ENCODE measurements at regions not wholly inside any gene's neighbourhood (a gene's known extent, or its start where the extent isn't known, plus 50 kb on each side); places are given as distances from the start of the nearest gene placed in this dataset.

DNA sequence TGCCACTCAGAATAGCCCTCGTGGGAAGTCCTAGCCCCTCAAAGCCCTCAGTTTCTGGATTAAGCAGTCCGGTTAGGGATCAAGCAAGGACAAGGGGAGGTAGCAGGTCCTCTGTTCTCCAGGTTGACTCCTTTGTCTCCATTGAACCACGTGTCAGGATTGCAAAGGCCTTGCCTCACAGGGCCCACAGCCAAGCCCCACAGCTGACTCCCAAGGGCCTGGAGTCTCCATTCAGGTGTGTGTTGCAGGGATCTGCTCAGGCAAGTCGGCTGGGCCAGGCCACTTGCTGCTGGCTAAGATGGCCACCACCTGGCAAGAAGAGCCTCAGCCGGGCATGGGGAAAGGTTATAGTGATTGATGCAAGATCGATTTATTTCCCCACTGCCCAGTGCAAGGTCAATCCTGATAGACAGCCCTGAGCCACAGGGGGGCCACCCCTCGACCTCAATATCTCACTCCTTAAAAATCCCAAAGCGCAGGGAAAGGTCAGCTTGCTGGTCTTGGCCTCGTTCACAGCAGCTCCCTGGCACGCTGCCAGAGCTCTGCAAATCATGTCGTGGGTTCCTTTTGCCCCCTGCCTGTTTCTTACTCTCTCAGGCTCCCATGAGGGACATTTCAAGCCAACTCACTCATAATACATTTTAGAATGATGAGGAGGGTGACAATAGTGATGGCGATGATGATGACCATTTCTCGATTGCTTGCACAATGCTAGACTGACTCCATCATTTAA is 75.9 kb downstream of the EDN3 start:
- DNase-seq: no peak

DNA sequence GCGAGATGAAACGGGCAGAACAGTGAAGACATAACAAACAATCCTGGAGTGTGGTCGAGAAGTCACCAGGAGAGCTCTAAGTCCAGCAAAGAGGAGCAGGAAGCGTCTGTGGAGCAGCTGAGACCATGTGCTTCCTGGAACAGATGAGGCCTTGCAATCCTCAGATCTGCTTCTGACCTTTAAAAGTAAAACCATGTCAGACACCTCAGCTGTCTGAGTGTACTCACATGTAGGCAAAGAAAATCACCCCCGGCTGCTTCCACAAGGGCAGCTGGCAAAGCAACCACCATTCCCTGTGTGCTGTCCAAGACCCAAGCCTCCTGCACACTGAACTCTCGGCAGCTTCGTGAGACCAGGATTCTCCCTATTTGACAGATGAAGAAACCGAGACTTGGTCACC is 76.6 kb downstream of the EDN3 start:
- no peak for DNase-seq

DNA sequence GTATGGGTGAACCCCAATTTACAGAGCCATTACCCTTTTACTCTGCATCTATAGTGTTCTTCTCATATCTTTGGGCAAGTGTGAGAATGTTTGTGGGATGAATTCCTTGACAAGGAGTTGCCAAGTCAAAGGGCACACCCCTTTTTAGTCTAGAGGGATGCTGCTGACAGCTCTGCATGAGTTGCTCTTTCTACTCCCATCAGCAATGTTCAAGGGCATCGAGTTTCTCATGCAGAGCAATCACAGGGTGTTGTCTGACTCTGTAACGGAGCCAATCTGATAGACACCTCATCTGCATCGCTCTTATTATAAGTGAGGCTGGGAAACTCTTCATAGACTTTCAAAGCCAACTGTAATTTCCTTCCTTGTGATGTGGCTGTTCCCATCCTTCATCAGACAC is 77.4 kb downstream of the EDN3 start:
- no peak for DNase-seq

DNA sequence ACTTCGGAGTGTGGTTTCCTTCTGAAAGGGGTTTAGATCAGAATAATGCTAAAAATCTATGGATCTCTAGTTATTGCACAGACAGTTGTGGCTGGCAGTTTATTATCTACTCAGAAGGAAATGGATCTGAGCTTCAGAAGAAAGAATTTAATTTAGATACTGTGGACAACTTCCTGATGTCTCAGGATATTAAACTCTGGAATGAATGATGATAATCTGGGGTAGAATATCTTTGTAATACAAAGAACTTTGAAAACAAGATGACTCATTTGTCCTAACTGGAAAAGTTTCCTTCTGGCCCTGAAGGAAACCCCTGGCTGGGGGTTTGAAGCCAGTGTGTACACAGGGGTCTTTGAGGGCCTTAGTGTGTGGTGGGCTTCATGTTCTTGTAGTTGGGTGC is 78.0 kb downstream of the EDN3 start:
- DNase-seq: no peak

DNA sequence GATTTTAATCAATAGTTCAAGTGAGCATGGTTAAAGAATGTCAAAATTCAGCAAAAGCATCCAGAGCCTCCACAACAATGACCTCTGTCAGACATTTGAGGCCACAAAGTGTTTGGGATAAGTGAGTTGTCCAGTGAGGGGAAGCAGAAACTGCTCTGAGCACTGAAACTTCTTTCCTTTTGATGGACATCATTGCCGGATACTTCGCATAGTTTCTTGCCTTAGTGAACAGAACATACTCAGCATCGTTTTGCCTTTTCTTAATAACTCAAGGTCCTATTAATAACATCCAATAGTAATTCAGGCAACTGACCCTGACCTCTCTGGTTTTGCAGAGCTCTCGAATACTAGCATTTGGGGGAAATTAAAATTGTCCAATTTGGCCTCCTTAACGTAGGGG is 78.6 kb downstream of the EDN3 start:
- DNase-seq: no peak

DNA sequence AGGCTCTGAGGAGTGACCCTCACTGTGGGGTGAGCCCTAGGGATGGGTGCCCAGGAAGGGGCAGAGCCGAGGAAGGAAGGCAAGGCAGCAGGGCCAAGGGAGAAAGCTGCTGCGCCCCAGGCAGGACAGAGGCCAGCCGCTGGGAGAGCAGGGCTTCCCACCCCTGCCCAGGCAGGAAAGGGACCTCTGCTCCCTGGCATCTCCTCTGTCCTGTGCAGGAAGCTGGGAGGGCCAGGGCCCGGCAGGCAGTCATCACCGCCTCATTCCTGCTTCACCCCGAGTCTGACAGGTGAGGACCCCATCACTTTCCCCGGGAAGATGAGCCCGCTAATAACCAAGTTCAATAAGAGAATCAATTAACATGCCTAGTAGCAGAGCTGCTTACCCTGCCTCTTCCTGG is 81.3 kb downstream of the EDN3 start:
- no peak for DNase-seq

DNA sequence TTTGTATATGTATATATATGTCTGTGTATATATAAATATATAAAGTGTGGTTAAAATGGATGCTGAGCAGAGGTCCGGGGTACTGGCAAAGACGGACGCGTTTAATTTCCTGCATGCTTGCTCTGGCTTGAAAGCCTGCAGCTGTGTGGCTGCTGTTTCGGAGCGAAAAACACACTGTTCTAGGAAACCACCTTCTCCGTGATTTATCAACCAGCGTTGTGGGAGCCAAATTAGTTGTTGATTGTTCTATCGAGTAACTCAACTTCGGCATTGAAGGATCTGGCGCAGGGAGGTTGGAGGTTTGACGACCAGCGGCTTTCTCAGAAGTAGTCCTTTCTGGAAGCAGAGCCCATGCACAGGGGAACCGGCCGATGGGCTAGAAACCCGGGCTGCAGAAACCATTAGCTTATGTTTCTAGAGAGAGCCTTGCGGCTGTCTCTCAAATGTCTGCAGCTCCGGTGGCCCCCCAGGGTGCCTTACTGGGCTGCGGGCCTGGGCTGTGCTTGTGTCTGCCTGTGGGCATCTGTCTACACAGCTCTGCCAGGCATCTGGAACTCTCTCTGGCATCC is 81.8 kb downstream of the EDN3 start:
- no peak for DNase-seq

DNA sequence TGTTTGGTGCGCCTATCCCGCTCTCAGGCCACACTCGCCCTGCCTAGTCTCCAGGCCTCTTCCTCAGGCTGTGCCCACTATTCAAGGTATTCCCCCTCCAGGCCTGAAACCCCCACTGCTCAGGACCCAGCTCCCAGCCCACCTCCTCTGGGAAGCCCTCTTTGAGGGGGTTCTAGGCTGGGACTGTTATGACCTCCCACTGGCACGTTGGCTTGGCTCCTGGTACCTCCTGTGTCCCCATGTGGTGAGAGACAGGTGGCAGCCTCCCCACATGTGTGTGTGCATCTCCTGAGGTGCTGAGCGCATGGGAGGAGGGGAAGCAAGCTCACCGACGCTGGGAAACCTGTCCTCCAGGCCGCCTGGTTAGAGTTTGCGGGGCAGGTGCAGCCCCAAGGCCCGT is 82.5 kb downstream of the EDN3 start:
- no peak for DNase-seq

DNA sequence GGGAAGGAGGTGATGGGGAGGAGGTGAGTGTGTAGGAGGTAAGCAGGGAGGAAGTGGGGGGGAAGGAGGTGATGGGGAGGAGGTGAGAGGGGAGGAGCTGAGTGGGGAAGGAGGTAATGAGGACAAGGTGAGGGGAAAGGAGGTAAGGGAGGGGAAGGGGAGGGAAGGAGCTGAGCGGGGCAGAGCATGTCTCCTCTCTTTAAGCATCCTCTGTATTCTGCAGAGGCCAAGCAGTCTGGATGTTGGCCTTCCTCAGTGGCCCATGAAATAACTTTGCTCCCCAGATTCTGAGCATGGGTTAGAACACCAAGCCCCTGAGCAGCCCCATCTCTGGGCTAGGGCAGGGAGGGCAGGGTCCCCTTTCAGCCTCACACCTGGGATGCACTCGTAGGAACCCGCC is 84.6 kb downstream of the EDN3 start:
- no peak for DNase-seq

DNA sequence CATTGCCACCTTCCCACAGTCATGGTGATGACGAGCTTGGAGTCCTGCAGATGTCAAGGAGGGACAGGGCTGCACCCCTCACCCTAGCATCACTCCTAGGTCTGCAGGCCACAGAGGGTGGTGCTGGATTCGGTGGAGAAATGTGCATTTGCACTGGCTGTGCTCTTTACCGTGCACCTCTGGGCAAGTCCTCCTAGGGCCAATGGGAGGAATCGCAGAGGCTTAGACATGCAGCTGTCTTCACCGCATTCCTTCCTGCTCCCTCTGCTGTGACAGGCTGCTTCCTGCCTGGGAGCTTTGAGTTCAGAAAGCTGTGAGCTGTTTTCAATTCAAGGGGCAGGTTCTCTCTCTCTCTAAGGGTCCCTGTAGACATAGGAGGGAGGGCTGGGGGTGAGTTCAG is 85.1 kb downstream of the EDN3 start:
- DNase-seq: no peak

DNA sequence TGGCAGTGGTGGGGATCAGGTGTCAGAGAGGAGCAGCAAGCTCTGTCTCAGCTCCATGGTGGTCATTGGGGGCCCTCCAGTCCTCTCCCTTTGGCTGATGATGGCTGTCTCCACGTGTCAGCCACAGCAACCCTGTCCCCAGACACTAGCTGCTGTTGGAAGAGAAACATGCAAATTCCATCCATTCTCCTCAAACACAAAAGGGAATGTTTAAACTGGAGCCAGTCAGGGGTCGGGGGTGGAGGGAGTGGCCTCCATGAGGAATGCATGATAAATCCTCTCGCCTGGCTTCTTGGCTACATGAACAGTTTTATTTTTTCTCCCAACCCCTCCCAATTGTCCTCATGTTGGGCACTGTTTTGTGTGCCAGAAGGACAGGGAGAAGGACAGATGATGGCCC is 86.4 kb downstream of the EDN3 start:
- DNase-seq: no peak

DNA sequence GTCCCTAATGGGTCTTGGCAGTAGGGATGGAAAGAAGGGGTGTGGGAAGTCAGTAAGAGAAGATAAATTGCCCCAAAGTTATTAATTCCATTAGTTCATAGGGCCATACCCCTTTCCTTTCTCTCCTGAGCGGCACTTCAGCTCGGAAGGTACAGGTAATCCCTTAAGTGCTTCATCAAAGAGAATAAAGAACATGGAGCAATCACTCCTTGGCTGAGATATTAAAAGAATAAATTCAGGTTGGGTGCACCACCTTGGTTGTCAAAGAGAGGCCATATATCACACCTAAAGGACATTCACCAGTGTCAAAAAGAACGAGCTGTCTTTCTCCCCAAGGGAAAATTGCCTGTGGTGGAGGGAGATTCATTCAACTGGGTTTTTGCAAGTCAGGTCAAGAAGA is 87.5 kb downstream of the EDN3 start:
- DNase-seq: no peak

DNA sequence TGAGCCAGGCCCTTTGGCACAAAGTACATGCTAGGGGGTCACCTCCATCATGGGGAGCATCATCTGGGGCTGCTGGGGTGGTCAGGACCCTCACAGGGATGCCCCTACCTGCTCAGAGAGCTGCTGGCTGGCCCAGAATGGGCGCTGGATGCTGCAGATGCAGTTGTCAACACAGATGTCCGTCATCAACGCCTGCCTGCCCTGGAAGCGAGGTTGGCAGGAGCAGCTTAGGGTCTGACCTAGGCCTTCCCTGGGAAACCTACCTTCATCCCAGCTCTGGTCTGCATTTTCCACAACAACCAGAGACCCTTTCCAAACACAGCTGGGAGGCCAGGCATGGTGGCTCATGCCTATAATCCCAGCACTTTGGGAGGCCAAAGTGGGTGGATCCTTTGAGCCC is 88.0 kb downstream of the EDN3 start:
- no peak for DNase-seq

DNA sequence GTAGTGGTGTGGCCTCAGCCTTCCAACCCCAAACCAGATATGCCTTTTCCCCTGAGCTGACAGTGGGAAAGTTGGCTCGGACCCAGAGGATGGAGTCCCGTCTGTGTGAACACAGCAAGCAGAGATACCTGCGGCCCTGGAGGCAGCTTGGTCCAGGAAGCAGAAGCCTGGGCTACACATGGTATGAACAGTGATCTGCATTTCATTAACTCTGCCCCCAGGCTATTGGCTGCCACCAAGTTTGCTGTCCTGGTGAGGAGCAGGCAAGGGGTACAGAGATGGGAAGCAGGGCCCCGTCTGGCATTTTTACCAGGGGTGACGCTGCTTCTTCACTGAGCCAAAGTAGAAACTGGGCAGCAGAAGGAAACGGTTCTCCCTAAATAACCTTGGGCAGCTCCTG is 90.0 kb downstream of the EDN3 start:
- DNase-seq: no peak

DNA sequence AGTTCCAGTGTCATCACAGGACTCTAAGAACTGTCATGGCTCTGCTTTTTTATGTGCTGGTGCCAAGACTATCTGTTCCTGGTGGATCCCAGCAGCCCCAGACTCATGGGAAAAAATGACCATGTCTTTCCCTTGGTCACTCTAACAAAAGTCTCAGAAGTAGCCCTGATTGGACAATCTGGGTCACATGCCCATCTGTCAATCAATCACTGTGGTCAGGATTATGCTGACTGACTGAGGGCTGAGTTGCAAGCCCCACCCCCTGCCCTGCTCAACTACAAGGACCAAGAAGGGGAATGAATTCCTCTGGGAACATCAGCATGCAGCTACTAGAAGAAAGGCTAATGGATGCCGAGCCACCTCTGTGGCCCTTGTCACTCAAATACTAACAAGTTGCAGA is 91.6 kb downstream of the EDN3 start:
- DNase-seq: no peak

DNA sequence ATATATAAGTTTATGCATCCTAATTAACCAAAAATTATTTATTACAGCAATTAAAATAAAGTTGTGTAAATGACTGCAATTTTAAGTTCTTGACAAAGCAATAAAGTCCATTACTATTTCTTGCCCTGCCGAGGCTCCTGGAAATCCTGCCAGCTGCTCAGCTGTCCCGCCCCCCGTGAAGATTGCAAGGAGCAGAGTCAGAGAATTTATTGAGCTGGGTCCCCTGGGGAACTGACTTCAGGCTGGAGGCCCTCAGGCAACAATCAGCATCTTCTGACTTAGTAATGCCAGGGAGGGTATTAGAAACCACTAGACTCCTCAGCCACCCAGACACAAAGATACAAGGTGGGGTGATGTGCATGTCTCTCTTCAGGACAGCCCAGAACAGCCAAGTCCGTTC is 92.3 kb downstream of the EDN3 start:
- DNase-seq: no peak

DNA sequence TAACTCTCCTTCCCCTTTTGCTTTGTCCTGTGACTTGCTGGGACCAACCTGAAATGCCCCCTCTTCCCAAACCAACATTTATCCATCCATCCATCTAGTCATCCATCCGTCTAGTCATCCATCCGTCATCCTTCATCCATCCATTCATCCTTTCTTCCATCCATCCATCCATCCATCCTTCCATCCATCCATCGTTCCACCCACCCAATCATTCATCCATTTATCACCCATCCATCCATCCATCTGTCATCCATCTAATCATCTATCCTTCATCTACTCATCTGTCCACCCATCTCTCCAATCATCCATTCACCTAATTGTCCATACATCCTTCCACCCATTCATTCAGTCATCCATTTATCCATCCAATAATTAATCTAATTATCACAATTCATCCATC is 92.7 kb downstream of the EDN3 start:
- no peak for DNase-seq

DNA sequence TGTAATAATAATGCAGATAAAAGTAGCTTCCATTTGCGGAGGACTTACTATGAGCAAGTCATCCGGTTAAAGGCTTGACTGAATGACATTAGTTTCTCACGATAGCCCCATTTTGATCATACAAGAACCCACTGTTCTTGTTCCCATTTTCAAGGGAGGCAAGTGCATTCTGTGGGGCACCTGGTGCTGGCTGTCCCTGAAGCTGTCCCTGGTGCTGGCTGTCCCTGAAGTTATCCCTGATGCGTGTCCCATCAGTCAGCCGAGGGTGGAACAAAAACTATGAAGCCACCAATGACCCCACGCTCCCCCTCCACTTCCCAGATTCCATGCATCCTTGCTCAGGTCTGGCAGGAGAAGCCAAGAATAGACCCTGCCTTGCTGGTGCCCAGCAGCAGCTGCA is 95.3 kb downstream of the EDN3 start:
- no peak for DNase-seq

DNA sequence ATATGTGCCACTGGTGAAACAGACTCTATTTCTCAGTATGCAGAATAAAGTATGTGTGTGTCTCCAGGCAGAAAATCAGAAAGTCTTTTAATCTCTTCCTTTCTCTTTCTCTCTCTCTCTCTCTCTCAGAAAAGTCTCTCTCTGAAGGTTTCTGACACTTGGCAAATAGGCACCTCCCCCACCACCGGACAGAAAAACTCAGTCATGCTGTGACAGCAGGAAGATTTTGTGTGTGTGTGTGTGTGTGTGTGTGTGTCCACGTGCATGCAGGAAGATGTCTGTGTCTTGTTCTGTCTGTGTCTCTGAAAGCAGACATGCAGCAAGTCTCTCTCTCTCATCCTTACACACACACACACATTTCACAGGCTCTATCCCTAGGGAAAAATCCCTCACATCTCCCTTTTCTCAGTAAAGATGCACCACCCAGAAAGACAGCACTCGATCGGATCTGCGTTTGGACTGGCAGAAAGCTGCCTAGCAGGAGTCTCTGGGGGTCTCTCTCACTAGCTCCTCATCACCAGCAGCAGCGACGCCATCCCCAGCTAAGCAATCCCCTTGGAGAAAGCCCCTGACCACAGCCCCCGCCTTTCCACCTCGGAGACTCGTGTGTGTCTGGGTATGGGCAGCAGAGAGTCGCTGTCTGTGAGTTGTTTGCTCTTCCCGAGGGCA is 98.3 kb downstream of the EDN3 start:
- no peak for DNase-seq

DNA sequence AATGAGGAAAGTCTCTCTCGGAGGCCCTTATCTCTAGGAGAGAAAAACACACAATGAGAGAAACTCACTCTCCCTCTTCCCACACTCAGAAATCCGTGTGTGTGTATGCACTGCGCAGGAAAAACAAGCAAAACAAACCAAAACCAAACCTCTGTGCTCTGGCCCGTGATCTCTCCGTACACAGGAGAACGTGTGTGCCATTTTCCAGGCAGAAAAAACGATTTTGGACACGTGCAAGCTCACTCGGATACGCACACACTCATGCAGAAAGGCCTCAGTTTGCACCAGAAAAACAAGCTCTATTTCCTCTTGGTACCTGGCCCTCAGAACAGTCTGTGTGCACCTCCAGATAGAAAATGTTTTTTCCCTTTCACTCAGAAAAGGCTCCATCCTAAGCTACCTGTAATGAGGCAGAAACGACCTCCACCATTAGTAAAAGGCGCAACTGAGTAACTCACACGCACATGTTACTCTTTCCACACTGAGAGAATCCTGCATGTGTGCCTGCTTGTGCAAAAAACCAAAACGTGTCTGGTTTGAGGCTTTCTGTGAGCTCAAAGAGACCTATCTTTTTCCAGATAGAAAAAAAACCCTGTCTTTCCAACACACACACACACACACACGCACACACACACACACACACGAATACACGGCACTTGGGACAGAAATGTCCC is 99.2 kb downstream of the EDN3 start:
- DNase-seq: no peak

DNA sequence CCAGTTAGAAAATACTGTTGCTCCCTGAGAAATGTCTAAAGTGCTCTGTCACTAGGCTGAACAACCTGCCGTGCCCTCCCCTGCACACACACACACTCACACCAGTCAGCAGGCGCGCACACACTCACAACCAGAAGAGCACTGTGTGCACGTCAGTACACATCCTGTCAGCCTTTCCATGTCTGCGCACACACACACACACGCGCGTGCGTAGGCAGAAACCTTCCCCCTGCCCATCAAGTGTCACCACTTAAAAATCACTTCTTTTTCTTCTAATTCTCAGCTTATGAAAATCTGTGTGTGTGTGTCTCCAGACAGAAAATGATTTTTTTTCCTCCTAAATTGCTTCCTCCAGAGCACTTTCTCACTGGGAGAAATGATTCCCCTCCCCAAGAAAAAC is 100.3 kb downstream of the EDN3 start:
- no peak for DNase-seq

DNA sequence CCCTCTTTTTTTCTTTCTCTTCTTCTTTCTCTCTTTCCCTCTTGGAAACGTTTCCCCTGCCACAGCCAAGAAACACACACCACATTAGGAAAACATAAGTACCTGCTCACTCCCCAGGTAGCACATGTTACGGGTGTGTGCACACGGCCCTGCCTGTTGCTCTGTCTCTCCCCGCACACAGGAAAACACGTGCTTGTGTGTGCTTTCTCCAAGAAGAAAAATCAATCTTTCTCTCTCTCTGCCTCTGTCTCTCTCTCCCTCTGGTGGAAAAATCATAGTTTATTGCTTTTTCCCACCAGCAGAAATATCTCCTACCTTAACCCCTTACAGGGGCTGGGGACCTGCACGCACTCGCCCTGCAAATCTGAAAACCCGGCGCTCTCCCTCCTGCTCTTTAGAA is 102.3 kb downstream of the EDN3 start:
- no peak for DNase-seq

DNA sequence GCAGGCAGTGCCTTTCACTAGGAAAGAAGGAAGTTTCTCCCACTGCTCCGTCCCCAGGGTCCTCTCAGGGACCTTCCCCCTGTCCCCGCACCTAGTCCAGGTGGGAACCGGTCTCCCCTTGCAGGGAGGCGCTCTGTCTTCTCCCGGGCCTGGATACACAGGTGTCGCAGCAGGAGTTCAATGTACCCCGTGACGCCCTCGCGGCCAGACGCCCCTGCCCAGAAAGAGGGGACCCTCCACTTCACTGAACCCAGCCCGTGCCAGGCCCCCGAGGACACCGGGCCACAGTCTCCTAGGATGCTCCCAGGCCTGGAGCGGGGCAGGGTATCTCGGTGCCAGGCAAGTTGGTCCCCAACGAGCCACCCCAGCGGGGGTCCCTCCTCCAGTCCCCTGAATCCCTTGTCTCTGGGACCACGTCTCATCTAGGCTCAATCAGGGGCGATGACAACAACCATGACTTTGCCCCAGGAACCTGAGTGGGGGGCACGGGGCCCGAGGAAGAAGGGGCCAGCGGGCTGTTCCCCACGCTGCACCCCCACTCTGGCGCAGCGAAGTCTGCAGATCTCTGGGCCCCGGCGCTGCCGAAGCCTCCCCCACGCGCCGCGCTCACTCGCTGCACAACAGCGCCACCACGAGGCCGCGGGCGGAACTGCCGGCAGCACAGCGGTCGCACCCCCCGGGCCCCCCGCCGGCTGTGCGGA is 103.0 kb downstream of the EDN3 start:
- DNase-seq: no peak

DNA sequence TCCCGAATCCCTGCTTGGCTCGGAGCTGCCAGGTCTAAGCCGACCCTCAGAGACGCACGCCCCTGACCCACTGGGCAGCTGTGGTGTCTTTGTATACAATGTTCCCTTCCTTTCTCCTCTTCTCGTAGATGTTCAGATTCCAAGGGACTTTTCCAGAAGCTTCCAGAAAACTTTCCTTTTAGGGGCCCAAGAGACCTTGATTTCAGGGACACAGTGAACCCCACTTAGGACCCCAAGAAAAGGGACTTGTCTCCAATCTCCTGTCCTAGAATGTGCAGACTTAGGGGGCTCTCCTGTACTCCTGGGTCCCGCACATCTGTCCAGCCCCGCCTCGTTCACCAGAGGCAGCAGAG is 103.5 kb downstream of the EDN3 start:
- no peak for DNase-seq
